MCF 10A (cell line): ENCODE measurements at regions not wholly inside any gene's neighbourhood (a gene's known extent, or its start where the extent isn't known, plus 50 kb on each side); places are given as distances from the start of the nearest gene placed in this dataset.
A peak's percentile ranks its signal among the peaks of the same experiment; 100 is the strongest.

Experiments
- BruUV-seq: library from RNA; stranded (reverse); fragments of 400-500 nt; replicated peaks from 2 replicates; lab custom pipeline; 2021; lab: Mats Ljungman, UMichigan
- CTCF ChIA-PET: fragments of 300-600 bp; sonication (Branson Sonifier 250); formaldehyde crosslinking; extraction: SDS; loops from one replicate; lab custom pipeline; 2021; ENCODE audit warnings: antibody characterized with exemption, inconsistent platforms; lab: Yijun Ruan, JAX
- POLR2A ChIA-PET: fragments of 300-600, 350-650 bp; sonication (Branson Sonifier 250); formaldehyde crosslinking; extraction: SDS; loops from one replicate; lab custom pipeline; 2020; ENCODE audit warnings: antibody characterized with exemption, inconsistent platforms; lab: Yijun Ruan, JAX
- DNase-seq: peaks from one replicate; pipeline ENCODE4 v3.0.0-alpha.2; 2018; ENCODE audit not compliant: unreplicated experiment
- H3K27ac Mint-ChIP-seq: one replicate; pipeline ENCODE4 v1.8.0; 2022; ENCODE audit warnings: mild to moderate bottlenecking, low read depth, mixed read lengths; ENCODE audit not compliant: unreplicated experiment
- H3K27me3 Mint-ChIP-seq: one replicate; pipeline ENCODE4 v1.8.0; 2022; ENCODE audit warnings: mixed read lengths; ENCODE audit not compliant: insufficient read depth, unreplicated experiment
- H3K36me3 Mint-ChIP-seq: one replicate; pipeline ENCODE4 v1.8.0; 2022; ENCODE audit warnings: mild to moderate bottlenecking, moderate library complexity, mixed read lengths; ENCODE audit not compliant: insufficient read depth, unreplicated experiment
- H3K4me1 Mint-ChIP-seq: one replicate; pipeline ENCODE4 v1.8.0; 2022; ENCODE audit warnings: mixed read lengths; ENCODE audit not compliant: insufficient read depth, unreplicated experiment
- H3K4me3 Mint-ChIP-seq: one replicate; pipeline ENCODE4 v1.8.0; 2022; ENCODE audit warnings: mild to moderate bottlenecking, moderate library complexity, mixed read lengths; ENCODE audit not compliant: unreplicated experiment
- H3K9me3 Mint-ChIP-seq: one replicate; pipeline ENCODE4 v1.8.0; 2022; ENCODE audit warnings: mixed read lengths; ENCODE audit not compliant: unreplicated experiment
- intact Hi-C: fragments of 100-400 bp; cut with micrococcal nuclease; formaldehyde crosslinking; loops from 2 replicates; pipeline ENCODE4 v1.14.1; 2022
- TF ChIP-seq, protein P1 (sequence below): fragments of 200-600 bp; IDR thresholded peaks from one replicate; pipeline ENCODE4 v1.8.0; 2022; ENCODE audit warnings: antibody characterized with exemption, mild to moderate bottlenecking; ENCODE audit not compliant: unreplicated experiment

DNA sequence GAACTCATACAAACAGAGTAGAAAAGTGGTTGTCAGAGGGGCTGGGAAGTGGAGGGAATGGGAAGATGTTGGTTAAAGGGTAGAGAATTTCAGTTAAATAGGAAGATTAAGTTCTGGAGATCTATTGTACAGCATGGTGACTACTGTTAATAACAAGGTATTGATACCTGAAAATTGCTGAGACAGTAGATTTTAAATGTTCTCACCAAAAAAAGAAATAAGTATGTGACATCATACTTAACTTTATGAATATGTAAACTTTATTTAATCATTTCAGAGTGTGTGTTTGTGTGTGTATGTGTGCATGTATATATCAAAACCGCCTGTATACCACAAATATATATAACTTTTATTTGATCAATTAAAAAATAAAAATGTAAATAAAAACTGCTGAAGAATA, 896.4 kb downstream of the TFAP2A start:
- no TSS peak for BruUV-seq
- no peaks in the 10 kb centered on the region for H3K9me3 Mint-ChIP-seq
- no peak overlapping the region for H3K4me3 Mint-ChIP-seq
- ChIA-PET CTCF (no interaction called here), POLR2A (no interaction called here)
- no peak for DNase-seq
- H3K36me3 Mint-ChIP-seq = no peaks in the 10 kb centered on the region
- TF ChIP-seq, protein P1, sequence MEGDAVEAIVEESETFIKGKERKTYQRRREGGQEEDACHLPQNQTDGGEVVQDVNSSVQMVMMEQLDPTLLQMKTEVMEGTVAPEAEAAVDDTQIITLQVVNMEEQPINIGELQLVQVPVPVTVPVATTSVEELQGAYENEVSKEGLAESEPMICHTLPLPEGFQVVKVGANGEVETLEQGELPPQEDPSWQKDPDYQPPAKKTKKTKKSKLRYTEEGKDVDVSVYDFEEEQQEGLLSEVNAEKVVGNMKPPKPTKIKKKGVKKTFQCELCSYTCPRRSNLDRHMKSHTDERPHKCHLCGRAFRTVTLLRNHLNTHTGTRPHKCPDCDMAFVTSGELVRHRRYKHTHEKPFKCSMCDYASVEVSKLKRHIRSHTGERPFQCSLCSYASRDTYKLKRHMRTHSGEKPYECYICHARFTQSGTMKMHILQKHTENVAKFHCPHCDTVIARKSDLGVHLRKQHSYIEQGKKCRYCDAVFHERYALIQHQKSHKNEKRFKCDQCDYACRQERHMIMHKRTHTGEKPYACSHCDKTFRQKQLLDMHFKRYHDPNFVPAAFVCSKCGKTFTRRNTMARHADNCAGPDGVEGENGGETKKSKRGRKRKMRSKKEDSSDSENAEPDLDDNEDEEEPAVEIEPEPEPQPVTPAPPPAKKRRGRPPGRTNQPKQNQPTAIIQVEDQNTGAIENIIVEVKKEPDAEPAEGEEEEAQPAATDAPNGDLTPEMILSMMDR = no peak
- intact Hi-C loops = no loop called here
- H3K27ac Mint-ChIP-seq = peak overlapping the region; percentile 50
- H3K27me3 Mint-ChIP-seq = no peaks in the 10 kb centered on the region
- peaks cover 45% of the 10 kb centered on the region for H3K4me1 Mint-ChIP-seq

DNA sequence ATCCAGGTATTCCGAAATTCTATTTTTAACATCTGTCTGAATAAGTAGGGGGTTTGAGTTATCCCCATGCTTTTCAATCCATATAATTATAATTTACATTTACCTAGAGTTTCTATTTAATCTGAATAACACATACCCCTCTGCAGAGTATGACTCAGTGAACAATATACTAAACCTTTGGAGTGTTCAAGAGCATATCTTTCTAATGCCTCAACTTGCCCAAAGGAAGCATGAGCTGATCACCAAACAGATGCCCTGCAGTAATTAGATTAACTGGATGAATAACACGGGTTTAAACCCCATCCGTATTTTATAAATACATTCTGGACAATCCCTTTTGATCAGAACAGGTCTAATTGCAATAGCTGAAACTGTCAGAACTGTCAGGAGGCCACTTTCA, 897.1 kb downstream of the TFAP2A start:
- peaks cover 39% of the 10 kb centered on the region for H3K4me1 Mint-ChIP-seq
- BruUV-seq = no TSS peak
- intact Hi-C loops = no loop called here
- ChIA-PET CTCF (interaction anchor here (0.7 kb wide), 1 partner anchor 17 kb away, joined by 3 read pairs; no protein-coding TSS in a partner anchor), POLR2A (no interaction called here)
- DNase-seq = no peak
- peak overlapping the region; percentile 50 for H3K27ac Mint-ChIP-seq
- no peaks in the 10 kb centered on the region for H3K36me3 Mint-ChIP-seq
- no peaks in the 10 kb centered on the region for H3K9me3 Mint-ChIP-seq
- H3K27me3 Mint-ChIP-seq = no peaks in the 10 kb centered on the region
- no peak overlapping the region for H3K4me3 Mint-ChIP-seq
- TF ChIP-seq, protein P1 = no peak

DNA sequence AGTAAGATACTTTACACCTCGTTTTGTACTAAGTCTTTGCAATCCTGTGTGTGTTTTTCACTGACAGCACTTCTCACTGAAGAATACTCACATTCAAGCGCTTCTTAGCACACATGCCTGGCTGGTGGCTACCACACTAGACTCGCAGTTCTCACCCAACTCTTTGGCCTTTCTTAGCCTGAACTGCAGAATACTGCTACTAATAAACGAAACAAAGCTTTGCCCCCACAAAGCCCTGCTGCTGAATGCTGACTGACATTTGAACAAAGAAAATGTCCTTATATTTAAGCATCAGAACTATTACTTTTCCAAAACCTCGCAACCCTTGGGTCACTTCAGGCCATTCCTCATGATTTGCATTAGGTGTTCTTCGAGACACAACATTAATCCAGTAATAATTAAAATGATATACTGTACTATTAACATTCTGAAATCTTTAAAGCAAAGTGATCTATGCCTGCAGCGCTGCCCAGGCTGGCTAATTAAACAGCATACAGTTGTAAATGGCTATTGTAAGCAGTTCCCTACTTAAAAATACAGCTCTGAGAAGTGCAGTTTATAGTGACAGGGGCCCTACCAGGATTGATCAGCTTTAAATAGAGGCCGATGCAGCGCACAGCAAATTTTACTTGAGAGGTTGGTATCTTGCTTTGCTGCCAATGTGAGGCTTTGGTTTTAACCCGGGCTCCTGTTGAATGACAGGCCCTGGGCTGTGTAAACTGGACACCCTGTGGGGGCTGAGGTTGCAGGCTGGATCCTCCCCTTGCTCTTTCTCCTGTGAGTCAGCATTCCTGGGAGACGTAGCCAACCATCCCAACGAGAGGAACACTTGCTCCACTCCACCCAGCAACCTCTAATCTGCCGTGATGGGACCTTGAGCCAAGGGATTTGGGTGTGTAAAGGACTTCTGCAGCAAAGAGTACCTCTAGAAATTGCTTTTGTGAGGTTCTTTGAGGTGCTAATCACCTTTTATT, 899.0 kb downstream of the TFAP2A start:
- TF ChIP-seq, protein P1 = no peak
- ChIA-PET CTCF (interaction anchor here (0.6 to 1.3 kb wide), 3 partner anchors 34 to 963 kb away, joined by 3 to 5 read pairs (median 3); no protein-coding TSS in a partner anchor), POLR2A (interaction anchor here (0.8 to 1.1 kb wide), 4 partner anchors 12 to 18 kb away, joined by 3 read pairs; no protein-coding TSS in a partner anchor)
- DNase-seq = peak; percentile 84
- no peak overlapping the region for H3K4me3 Mint-ChIP-seq
- BruUV-seq = no TSS peak
- no peaks in the 10 kb centered on the region for H3K36me3 Mint-ChIP-seq
- H3K9me3 Mint-ChIP-seq = no peaks in the 10 kb centered on the region
- H3K4me1 Mint-ChIP-seq = peaks cover 26% of the 10 kb centered on the region
- intact Hi-C loops = no loop called here
- H3K27me3 Mint-ChIP-seq = no peaks in the 10 kb centered on the region
- peak overlapping the region; percentile 5 for H3K27ac Mint-ChIP-seq

DNA sequence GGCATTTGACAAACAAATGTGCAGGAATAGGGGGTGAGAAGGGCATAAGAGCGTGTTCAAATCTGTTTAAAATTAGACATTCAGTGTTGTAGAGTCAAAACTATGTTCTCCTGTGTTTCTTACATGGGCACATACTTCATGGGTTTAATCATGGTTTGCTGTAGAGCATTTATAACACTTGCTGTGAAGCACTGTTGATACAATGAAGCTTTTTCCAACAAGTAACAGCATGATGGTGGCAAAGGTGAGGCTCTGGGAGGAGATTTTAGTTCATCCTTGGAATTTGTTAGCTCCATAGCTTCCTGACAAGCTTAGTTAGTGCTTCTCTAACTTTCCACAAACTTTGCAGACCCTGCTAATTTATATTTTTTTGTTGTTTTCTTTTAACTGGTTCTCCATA, 900.7 kb downstream of the TFAP2A start:
- no peaks in the 10 kb centered on the region for H3K36me3 Mint-ChIP-seq
- DNase-seq = no peak
- intact Hi-C loops = no loop called here
- BruUV-seq = no TSS peak
- TF ChIP-seq, protein P1 = no peak
- no peak overlapping the region for H3K4me3 Mint-ChIP-seq
- no peaks in the 10 kb centered on the region for H3K9me3 Mint-ChIP-seq
- H3K27ac Mint-ChIP-seq = no peak overlapping the region
- CTCF ChIA-PET = interaction anchor here (0.6 kb wide), 3 partner anchors 10 to 45 kb away, joined by 3 to 4 read pairs (median 4); no protein-coding TSS in a partner anchor
- H3K27me3 Mint-ChIP-seq = no peaks in the 10 kb centered on the region
- peaks cover 13% of the 10 kb centered on the region for H3K4me1 Mint-ChIP-seq
- POLR2A ChIA-PET = interaction anchor here (0.8 to 0.9 kb wide), 2 partner anchors 32 to 882 kb away, joined by 3 read pairs; no protein-coding TSS in a partner anchor
